ENCODE measurements at regions not wholly inside any gene's neighbourhood (a gene's known extent, or its start where the extent isn't known, plus 50 kb on each side); places are given as distances from the start of the nearest gene placed in this dataset.

GRCh38 chr5:67381236-67381880, 184.8 kb upstream of the CD180 start:
- Histone ChIP-seq H3K36me3 (replicated peaks in 1 of 2; ENCODE audit: control insufficient read depth in 2 of 2, insufficient read depth in 2 of 2, low read length in 2 of 2) (no peaks in the 10 kb centered on the region), H2BK120ac (ENCODE audit: low read depth, low read length) (no peak overlapping the region), H3K9ac (ENCODE audit: low read depth, low read length, poor library complexity) (no peak overlapping the region), H3K4me2 (ENCODE audit: insufficient read depth, low read length, poor library complexity, severe bottlenecking) (no peak overlapping the region), H4K91ac (ENCODE audit: low read depth, low read length, poor library complexity) (no peak overlapping the region), H3K4me1 (ENCODE audit: control insufficient read depth in 2 of 2, insufficient read depth in 1 of 2, low read depth in 1 of 2, low read length in 2 of 2) (peaks cover 0 to 2% of the 10 kb centered on the region in 2 donors), H2AK5ac (ENCODE audit: low read depth, low read length) (no peak overlapping the region), H3K4me3 (ENCODE audit: low read length in 2 of 2) (no peak overlapping the region), H4K8ac (ENCODE audit: low read depth, low read length) (no peak overlapping the region), H3K27me3 (ENCODE audit: control insufficient read depth in 3 of 3, insufficient read depth in 3 of 3, low read depth in 1 of 3, low read length in 3 of 3) (no peaks in the 10 kb centered on the region), H3K4ac (ENCODE audit: low read length) (no peak overlapping the region), H3K9me3 (replicated peaks in 1 of 2; ENCODE audit: control insufficient read depth in 2 of 2, insufficient read depth in 1 of 2, low read depth in 1 of 2, low read length in 2 of 2) (no peaks in the 10 kb centered on the region), H2AFZ (ENCODE audit: low read length) (no peak overlapping the region), H3K79me1 (ENCODE audit: low read depth, low read length) (no peaks in the 10 kb centered on the region), H3K18ac (ENCODE audit: low read length) (no peak overlapping the region), H2BK5ac (ENCODE audit: low read length) (no peak overlapping the region), H2BK12ac (ENCODE audit: low read length) (no peak overlapping the region), H3K27ac (replicated peaks; ENCODE audit: low read length) (no peak overlapping the region), H3K23ac (ENCODE audit: low read depth, low read length, poor library complexity) (no peak overlapping the region), H2BK15ac (ENCODE audit: low read length) (no peak overlapping the region), H3K14ac (ENCODE audit: low read length) (no peak overlapping the region)
- no CpG with 5 or more reads among the region's 2 CpGs for WGBS, 2 donors (ENCODE audit: extremely low coverage in 2 of 2, insufficient read length in 2 of 2, insufficient replicate concordance in 1 of 2)
- DNase-seq (ENCODE audit: low spot score), result no peak

GRCh38 chr5:67380431-67380830, 183.8 kb upstream of the CD180 start:
- Histone ChIP-seq H2BK120ac (ENCODE audit: low read depth, low read length) (no peak overlapping the region), H2AFZ (ENCODE audit: low read length) (no peak overlapping the region), H3K4me3 (ENCODE audit: low read length in 2 of 2) (no peak overlapping the region), H2BK5ac (ENCODE audit: low read length) (no peak overlapping the region), H2BK15ac (ENCODE audit: low read length) (no peak overlapping the region), H3K18ac (ENCODE audit: low read length) (no peak overlapping the region), H3K27me3 (ENCODE audit: control insufficient read depth in 3 of 3, insufficient read depth in 3 of 3, low read depth in 1 of 3, low read length in 3 of 3) (no peaks in the 10 kb centered on the region), H3K4ac (ENCODE audit: low read length) (no peak overlapping the region), H4K8ac (ENCODE audit: low read depth, low read length) (no peak overlapping the region), H3K23ac (ENCODE audit: low read depth, low read length, poor library complexity) (no peak overlapping the region), H3K4me1 (ENCODE audit: control insufficient read depth in 2 of 2, insufficient read depth in 1 of 2, low read depth in 1 of 2, low read length in 2 of 2) (peaks cover 0 to 2% of the 10 kb centered on the region in 2 donors), H3K79me1 (ENCODE audit: low read depth, low read length) (no peaks in the 10 kb centered on the region), H2BK12ac (ENCODE audit: low read length) (no peak overlapping the region), H3K4me2 (ENCODE audit: insufficient read depth, low read length, poor library complexity, severe bottlenecking) (no peak overlapping the region), H3K9ac (ENCODE audit: low read depth, low read length, poor library complexity) (no peak overlapping the region), H4K91ac (ENCODE audit: low read depth, low read length, poor library complexity) (no peak overlapping the region), H3K27ac (replicated peaks; ENCODE audit: low read length) (no peak overlapping the region), H3K36me3 (replicated peaks in 1 of 2; ENCODE audit: control insufficient read depth in 2 of 2, insufficient read depth in 2 of 2, low read length in 2 of 2) (no peaks in the 10 kb centered on the region), H2AK5ac (ENCODE audit: low read depth, low read length) (no peak overlapping the region), H3K9me3 (replicated peaks in 1 of 2; ENCODE audit: control insufficient read depth in 2 of 2, insufficient read depth in 1 of 2, low read depth in 1 of 2, low read length in 2 of 2) (peaks cover 0 to 6% of the 10 kb centered on the region in 2 donors), H3K14ac (ENCODE audit: low read length) (no peak overlapping the region)
- WGBS, 2 donors (ENCODE audit: extremely low coverage in 2 of 2, insufficient read length in 2 of 2, insufficient replicate concordance in 1 of 2), result no CpG with 5 or more reads among the region's 1 CpG
- DNase-seq (ENCODE audit: low spot score), result no peak

- no peak overlapping the region for H4K8ac ChIP-seq (ENCODE audit: low read depth, low read length)
- no peak overlapping the region for H3K23ac ChIP-seq (ENCODE audit: low read depth, low read length, poor library complexity)
- no peaks in the 10 kb centered on the region for H3K36me3 ChIP-seq (replicated peaks in 1 of 2; ENCODE audit: control insufficient read depth in 2 of 2, insufficient read depth in 2 of 2, low read length in 2 of 2)
- H3K79me1 ChIP-seq (ENCODE audit: low read depth, low read length), result no peaks in the 10 kb centered on the region
- H3K4me2 ChIP-seq (ENCODE audit: insufficient read depth, low read length, poor library complexity, severe bottlenecking), result no peak overlapping the region
- no peak overlapping the region for H3K4me3 ChIP-seq (ENCODE audit: low read length in 2 of 2)
- H2AK5ac ChIP-seq (ENCODE audit: low read depth, low read length), result no peak overlapping the region
- H3K4ac ChIP-seq (ENCODE audit: low read length), result no peak overlapping the region
- H3K27ac ChIP-seq (replicated peaks; ENCODE audit: low read length), result no peak overlapping the region
- no CpG with 5 or more reads among the region's 2 CpGs for WGBS, 2 donors (ENCODE audit: extremely low coverage in 2 of 2, insufficient read length in 2 of 2, insufficient replicate concordance in 1 of 2)
- H4K91ac ChIP-seq (ENCODE audit: low read depth, low read length, poor library complexity), result no peak overlapping the region
- no peak for DNase-seq (ENCODE audit: low spot score)
- no peak overlapping the region for H2BK12ac ChIP-seq (ENCODE audit: low read length)
- no peak overlapping the region for H3K14ac ChIP-seq (ENCODE audit: low read length)
- no peak overlapping the region for H2BK5ac ChIP-seq (ENCODE audit: low read length)
- H3K18ac ChIP-seq (ENCODE audit: low read length), result no peak overlapping the region
- H2BK15ac ChIP-seq (ENCODE audit: low read length), result no peak overlapping the region
- H3K27me3 ChIP-seq (ENCODE audit: control insufficient read depth in 3 of 3, insufficient read depth in 3 of 3, low read depth in 1 of 3, low read length in 3 of 3), result no peaks in the 10 kb centered on the region
- H2AFZ ChIP-seq (ENCODE audit: low read length), result no peak overlapping the region
- no peak overlapping the region for H2BK120ac ChIP-seq (ENCODE audit: low read depth, low read length)
- H3K9ac ChIP-seq (ENCODE audit: low read depth, low read length, poor library complexity), result no peak overlapping the region
- H3K4me1 ChIP-seq (ENCODE audit: control insufficient read depth in 2 of 2, insufficient read depth in 1 of 2, low read depth in 1 of 2, low read length in 2 of 2), result peaks cover 0 to 2% of the 10 kb centered on the region in 2 donors
- H3K9me3 ChIP-seq (replicated peaks in 1 of 2; ENCODE audit: control insufficient read depth in 2 of 2, insufficient read depth in 1 of 2, low read depth in 1 of 2, low read length in 2 of 2), result peaks cover 3 to 12% of the 10 kb centered on the region in 2 donors
These were observed 183.2 kb upstream of the CD180 start for GRCh38 chr5:67379753-67380152.

- H3K27me3 ChIP-seq (ENCODE audit: control insufficient read depth in 3 of 3, insufficient read depth in 3 of 3, low read depth in 1 of 3, low read length in 3 of 3), result no peaks in the 10 kb centered on the region
- H3K36me3 ChIP-seq (replicated peaks in 1 of 2; ENCODE audit: control insufficient read depth in 2 of 2, insufficient read depth in 2 of 2, low read length in 2 of 2), result no peaks in the 10 kb centered on the region
- H4K8ac ChIP-seq (ENCODE audit: low read depth, low read length), result no peak overlapping the region
- H3K23ac ChIP-seq (ENCODE audit: low read depth, low read length, poor library complexity), result no peak overlapping the region
- H3K18ac ChIP-seq (ENCODE audit: low read length), result no peak overlapping the region
- no peak overlapping the region for H2BK12ac ChIP-seq (ENCODE audit: low read length)
- H2BK15ac ChIP-seq (ENCODE audit: low read length), result no peak overlapping the region
- peaks cover 0 to 2% of the 10 kb centered on the region in 2 donors for H3K4me1 ChIP-seq (ENCODE audit: control insufficient read depth in 2 of 2, insufficient read depth in 1 of 2, low read depth in 1 of 2, low read length in 2 of 2)
- H3K9ac ChIP-seq (ENCODE audit: low read depth, low read length, poor library complexity), result no peak overlapping the region
- no peak overlapping the region for H2AFZ ChIP-seq (ENCODE audit: low read length)
- DNase-seq (ENCODE audit: low spot score), result no peak
- no peak overlapping the region for H3K4ac ChIP-seq (ENCODE audit: low read length)
- H3K9me3 ChIP-seq (replicated peaks in 1 of 2; ENCODE audit: control insufficient read depth in 2 of 2, insufficient read depth in 1 of 2, low read depth in 1 of 2, low read length in 2 of 2), result peaks cover 3 to 12% of the 10 kb centered on the region in 2 donors
- no peak overlapping the region for H3K4me2 ChIP-seq (ENCODE audit: insufficient read depth, low read length, poor library complexity, severe bottlenecking)
- H3K4me3 ChIP-seq (ENCODE audit: low read length in 2 of 2), result no peak overlapping the region
- H4K91ac ChIP-seq (ENCODE audit: low read depth, low read length, poor library complexity), result no peak overlapping the region
- H2BK5ac ChIP-seq (ENCODE audit: low read length), result no peak overlapping the region
- WGBS, 2 donors (ENCODE audit: extremely low coverage in 2 of 2, insufficient read length in 2 of 2, insufficient replicate concordance in 1 of 2), result no CpG with 5 or more reads among the region's 1 CpG
- no peak overlapping the region for H3K27ac ChIP-seq (replicated peaks; ENCODE audit: low read length)
- no peak overlapping the region for H2AK5ac ChIP-seq (ENCODE audit: low read depth, low read length)
- H3K79me1 ChIP-seq (ENCODE audit: low read depth, low read length), result no peaks in the 10 kb centered on the region
- no peak overlapping the region for H3K14ac ChIP-seq (ENCODE audit: low read length)
- no peak overlapping the region for H2BK120ac ChIP-seq (ENCODE audit: low read depth, low read length)
These were observed 181.7 kb upstream of the CD180 start for GRCh38 chr5:67378256-67378655.
